ENCODE measurements at regions not wholly inside any gene's neighbourhood (a gene's known extent, or its start where the extent isn't known, plus 50 kb on each side); places are given as distances from the start of the nearest gene placed in this dataset.

GRCh38 chr6:114874410-114874809 lies 531.6 kb upstream of the HS3ST5 start:
- TF ChIP-seq, protein P1, sequence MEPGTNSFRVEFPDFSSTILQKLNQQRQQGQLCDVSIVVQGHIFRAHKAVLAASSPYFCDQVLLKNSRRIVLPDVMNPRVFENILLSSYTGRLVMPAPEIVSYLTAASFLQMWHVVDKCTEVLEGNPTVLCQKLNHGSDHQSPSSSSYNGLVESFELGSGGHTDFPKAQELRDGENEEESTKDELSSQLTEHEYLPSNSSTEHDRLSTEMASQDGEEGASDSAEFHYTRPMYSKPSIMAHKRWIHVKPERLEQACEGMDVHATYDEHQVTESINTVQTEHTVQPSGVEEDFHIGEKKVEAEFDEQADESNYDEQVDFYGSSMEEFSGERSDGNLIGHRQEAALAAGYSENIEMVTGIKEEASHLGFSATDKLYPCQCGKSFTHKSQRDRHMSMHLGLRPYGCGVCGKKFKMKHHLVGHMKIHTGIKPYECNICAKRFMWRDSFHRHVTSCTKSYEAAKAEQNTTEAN (CRISPR knock-in tag; IDR thresholded peaks at IDR 0.05) = no peak
- TF ChIP-seq NR2C2 (CRISPR knock-in tag; IDR thresholded peaks at IDR 0.05) (no peak), ATF2 (CRISPR knock-in tag; IDR thresholded peaks at IDR 0.05; ENCODE audit: borderline replicate concordance, low read depth) (no peak), ATF6 (CRISPR knock-in tag; IDR thresholded peaks at IDR 0.05) (no peak), TEAD4 (CRISPR knock-in tag; IDR thresholded peaks at IDR 0.05) (no peak), ELF4 (CRISPR knock-in tag; IDR thresholded peaks at IDR 0.05; ENCODE audit: low read depth) (no peak), ZBTB21 (CRISPR knock-in tag; IDR thresholded peaks at IDR 0.05; ENCODE audit: borderline replicate concordance) (no peak), ATF1 (CRISPR knock-in tag; IDR thresholded peaks at IDR 0.05) (no peak), NFYB (CRISPR knock-in tag; conservative IDR thresholded peaks at IDR 0.05; ENCODE audit: low read depth) (no peak), CREB1 (CRISPR knock-in tag; IDR thresholded peaks at IDR 0.05) (no peak)
- TF ChIP-seq, protein P2, sequence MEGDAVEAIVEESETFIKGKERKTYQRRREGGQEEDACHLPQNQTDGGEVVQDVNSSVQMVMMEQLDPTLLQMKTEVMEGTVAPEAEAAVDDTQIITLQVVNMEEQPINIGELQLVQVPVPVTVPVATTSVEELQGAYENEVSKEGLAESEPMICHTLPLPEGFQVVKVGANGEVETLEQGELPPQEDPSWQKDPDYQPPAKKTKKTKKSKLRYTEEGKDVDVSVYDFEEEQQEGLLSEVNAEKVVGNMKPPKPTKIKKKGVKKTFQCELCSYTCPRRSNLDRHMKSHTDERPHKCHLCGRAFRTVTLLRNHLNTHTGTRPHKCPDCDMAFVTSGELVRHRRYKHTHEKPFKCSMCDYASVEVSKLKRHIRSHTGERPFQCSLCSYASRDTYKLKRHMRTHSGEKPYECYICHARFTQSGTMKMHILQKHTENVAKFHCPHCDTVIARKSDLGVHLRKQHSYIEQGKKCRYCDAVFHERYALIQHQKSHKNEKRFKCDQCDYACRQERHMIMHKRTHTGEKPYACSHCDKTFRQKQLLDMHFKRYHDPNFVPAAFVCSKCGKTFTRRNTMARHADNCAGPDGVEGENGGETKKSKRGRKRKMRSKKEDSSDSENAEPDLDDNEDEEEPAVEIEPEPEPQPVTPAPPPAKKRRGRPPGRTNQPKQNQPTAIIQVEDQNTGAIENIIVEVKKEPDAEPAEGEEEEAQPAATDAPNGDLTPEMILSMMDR (IDR thresholded peaks at IDR 0.05) = no peak
